ENCODE measurements at regions not wholly inside any gene's neighbourhood (a gene's known extent, or its start where the extent isn't known, plus 50 kb on each side); places are given as distances from the start of the nearest gene placed in this dataset.
"Not testable (repeated sequence)": the region's sequence is repeated elsewhere in the genome, so short reads cannot be mapped to it uniquely, and the experiment has no call there.

DNA sequence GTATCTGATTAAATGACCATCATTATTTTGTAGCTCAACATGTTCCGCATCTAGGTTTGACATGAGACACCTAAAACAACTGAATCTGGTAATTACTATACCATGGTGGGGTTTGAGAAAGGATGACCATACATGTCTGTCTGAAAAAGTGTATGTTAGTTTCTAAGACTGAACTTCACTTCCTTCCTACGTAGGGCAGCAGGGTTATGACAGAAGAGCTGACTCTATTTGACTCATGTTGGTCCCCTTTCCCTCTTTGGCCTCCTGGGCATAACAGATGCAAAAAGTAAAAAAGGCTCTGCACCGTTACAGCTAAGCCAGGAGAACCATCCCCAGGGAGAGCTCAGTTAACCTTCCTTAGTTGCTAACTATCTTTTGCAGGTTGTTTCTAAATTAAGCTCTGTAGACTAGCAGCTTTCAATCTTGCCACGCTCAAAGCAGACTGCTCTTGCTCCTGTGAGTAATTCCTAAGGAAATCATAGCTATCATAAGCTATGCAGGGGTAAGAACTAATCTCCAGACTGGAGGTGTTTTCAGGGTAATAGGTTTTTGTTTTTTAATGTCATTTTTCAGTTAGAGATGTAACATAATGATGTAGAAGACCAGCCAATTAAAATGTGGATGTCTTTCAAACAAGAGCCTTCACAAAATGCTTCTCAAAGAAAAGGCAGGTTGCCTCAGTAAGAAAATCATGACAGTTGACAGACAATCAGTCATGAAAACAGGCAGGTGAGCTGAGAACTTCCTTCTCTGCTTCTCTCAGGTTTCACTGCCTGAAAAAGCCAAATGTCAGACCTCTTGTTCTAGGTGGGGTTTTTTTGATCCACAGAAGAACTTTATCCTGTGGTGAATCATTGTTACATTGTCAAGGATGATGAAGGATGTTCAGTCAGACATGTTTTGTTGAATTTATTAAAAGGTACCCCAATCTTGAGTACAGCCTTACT is 66.9 kb upstream of the DAPP1 start:
- no peak for DNase-seq (ENCODE audit: low read depth)
- H3K4me3 ChIP-seq (ENCODE audit: low read length) = no peak overlapping the region
- TF ChIP-seq, protein P1, sequence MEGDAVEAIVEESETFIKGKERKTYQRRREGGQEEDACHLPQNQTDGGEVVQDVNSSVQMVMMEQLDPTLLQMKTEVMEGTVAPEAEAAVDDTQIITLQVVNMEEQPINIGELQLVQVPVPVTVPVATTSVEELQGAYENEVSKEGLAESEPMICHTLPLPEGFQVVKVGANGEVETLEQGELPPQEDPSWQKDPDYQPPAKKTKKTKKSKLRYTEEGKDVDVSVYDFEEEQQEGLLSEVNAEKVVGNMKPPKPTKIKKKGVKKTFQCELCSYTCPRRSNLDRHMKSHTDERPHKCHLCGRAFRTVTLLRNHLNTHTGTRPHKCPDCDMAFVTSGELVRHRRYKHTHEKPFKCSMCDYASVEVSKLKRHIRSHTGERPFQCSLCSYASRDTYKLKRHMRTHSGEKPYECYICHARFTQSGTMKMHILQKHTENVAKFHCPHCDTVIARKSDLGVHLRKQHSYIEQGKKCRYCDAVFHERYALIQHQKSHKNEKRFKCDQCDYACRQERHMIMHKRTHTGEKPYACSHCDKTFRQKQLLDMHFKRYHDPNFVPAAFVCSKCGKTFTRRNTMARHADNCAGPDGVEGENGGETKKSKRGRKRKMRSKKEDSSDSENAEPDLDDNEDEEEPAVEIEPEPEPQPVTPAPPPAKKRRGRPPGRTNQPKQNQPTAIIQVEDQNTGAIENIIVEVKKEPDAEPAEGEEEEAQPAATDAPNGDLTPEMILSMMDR (conservative IDR thresholded peaks at IDR 0.05; ENCODE audit: low read length) = no peak

DNA sequence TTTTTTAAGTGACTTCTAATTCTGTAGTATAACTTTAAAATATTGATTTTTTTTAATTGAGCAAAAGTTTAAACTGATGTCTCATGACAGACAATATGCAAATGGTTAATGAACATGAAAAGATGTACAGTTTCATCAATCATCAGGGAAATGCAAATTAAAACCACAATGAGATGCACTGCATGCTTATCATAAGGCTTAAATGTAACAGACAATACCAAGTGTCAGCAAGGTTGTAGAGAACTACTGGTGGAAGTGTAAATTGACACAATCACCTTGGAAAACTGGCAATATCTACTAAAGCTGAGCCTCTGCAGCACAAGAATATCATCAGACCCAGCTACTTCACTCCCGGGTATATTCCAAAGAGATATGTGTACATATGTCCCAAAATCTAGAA is 70.2 kb upstream of the DAPP1 start:
- H3K4me3 ChIP-seq (ENCODE audit: low read length) = no peak overlapping the region
- no peak for DNase-seq (ENCODE audit: low read depth)
- TF ChIP-seq, protein P1 (conservative IDR thresholded peaks at IDR 0.05; ENCODE audit: low read length) = no peak

DNA sequence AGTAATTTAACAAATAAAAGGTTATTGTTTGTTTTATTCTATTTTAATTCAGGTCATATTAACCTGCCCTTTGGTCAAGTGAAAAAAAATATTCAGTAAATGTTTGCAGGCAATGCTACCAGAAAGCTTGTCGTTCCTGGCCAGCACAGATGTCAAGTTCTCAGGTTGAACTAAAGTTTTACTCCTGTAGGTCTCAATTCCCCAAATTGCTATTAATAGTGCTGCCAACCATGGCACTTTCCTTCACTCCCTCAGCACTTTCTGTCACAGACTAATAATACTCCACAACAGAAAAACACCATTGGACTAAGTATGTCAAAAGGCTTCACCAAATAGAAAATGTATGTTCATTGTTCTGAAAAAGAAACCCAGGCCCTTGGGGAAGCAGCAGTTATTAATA is 79.2 kb upstream of the C4orf54 start:
- no peak overlapping the region for H3K4me3 ChIP-seq (ENCODE audit: low read length)
- TF ChIP-seq, protein P1 (conservative IDR thresholded peaks at IDR 0.05; ENCODE audit: low read length) = no peak
- DNase-seq (ENCODE audit: low read depth) = no peak

DNA sequence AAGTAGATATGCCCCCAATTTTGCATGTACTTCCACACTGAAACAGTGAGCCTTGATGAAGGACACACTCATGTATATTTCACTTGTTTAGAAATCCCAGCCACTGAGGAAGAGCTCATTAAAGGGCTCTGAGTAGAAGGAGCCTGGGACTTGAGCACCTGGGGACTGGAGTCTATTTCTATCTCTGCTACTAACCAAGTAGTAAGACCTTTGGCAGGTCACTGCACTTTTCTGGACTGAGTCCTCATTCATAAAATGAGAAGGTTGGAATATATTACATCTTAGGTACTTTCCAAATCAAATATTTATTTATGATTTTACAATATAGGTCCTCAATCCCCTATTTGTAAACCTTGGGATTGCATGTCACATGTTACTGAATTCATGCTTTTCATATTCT is 78.2 kb upstream of the C4orf54 start:
- H3K4me3 ChIP-seq (ENCODE audit: low read length) = no peak overlapping the region
- no peak for DNase-seq (ENCODE audit: low read depth)
- TF ChIP-seq, protein P1 (conservative IDR thresholded peaks at IDR 0.05; ENCODE audit: low read length) = no peak

DNA sequence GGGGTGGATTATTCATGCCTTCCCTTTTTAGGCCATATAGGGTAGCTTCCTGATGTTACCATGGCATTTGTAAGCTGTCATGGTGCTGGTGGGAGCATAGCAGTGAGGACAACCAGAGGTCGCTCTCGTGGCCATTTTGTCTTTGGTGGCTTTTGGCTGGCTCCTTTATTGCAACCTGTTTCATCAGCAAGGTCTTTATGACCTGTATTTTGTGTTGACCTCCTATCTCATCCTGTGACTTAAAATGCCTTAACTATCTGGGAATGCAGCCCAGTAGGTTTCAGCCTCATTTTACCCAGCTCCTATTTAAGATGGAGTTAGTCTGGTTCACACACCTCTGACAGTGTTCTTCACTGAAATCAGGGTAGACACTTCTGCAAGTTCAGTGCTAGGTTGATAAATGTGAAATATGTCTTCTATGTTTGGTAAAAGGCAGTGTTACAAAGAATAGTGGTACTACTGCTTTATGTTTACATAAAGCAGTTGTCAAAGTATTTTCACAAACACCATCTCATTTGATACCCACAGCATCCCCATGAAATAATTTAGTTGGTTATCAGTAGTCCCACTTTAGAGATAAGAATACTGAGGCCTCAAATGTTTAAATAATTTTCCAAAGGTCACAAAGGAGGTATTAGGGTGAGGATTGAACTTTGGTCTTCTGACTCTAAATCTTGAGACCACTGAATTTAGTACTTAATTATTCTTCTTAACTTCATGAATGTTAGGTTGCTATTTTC is 77.1 kb upstream of the C4orf54 start:
- TF ChIP-seq, protein P1 (conservative IDR thresholded peaks at IDR 0.05; ENCODE audit: low read length) = no peak
- DNase-seq (ENCODE audit: low read depth) = no peak
- H3K4me3 ChIP-seq (ENCODE audit: low read length) = no peak overlapping the region

DNA sequence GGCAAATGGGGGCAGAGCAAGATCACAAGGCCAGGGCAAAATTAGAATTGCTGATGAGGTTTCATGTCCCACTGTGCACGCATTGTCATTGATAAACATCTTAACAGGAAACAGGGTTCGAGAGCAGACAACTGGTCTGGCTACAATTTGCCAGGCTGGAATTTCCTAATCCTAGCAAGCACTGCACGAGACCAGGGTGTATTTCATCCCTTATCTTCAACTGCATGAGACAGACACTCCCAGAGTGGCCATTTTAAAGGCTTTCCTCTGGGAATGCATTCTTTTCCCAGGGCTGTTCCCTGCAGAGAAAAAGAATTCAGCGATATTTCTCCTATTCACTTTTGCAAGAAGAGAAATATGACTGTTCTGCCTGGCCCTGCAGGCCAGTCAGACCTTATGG is 75.8 kb upstream of the C4orf54 start:
- H3K4me3 ChIP-seq (ENCODE audit: low read length) = not testable (repeated sequence)

DNA sequence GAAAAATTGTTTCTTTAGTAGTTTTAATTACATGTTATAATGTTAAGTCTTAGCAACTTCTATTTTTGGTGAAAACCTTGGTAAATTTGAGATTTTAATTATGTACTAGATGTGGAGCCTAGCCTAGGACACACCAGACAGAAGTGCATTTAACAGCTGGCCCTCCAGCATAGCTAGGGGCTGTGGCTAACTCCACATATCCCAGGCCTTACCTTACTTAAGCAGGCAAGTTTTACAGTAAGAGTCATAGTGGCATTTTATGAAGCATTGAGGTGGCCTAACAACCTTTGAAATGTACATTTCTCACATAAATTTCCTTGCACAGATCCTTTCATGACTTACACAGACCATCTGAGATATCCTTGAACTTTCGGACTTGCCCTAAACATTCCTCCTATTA is 71.6 kb upstream of the C4orf54 start:
- H3K4me3 ChIP-seq (ENCODE audit: low read length) = no peak overlapping the region
- DNase-seq (ENCODE audit: low read depth) = no peak
- TF ChIP-seq, protein P1 (conservative IDR thresholded peaks at IDR 0.05; ENCODE audit: low read length) = no peak

More for the DNA sequence above, 75.8 kb upstream of the C4orf54 start:
- DNase-seq (ENCODE audit: low read depth) = not testable (repeated sequence)
